Esophagus (tissue), 2 donors: ENCODE measurements at regions not wholly inside any gene's neighbourhood (a gene's known extent, or its start where the extent isn't known, plus 50 kb on each side); places are given as distances from the start of the nearest gene placed in this dataset.
"Not testable (repeated sequence)": the region's sequence is repeated elsewhere in the genome, so short reads cannot be mapped to it uniquely, and the experiment has no call there.

Experiments
- H3K27ac ChIP-seq, 2 donors: one replicate each; pipeline ENCODE4 v1.5.1; 2013; ENCODE audit warnings: low read depth in 2 of 2, mild to moderate bottlenecking in 2 of 2, inconsistent platforms in 1 of 2, low read length in 1 of 2, moderate library complexity in 1 of 2
- H3K27me3 ChIP-seq, 2 donors: one replicate each; pipeline ENCODE4 v1.6.1; 2013; ENCODE audit warnings: low read length in 2 of 2, control low read depth in 1 of 2, mild to moderate bottlenecking in 1 of 2; ENCODE audit not compliant: insufficient read depth in 2 of 2, control insufficient read depth in 1 of 2
- H3K36me3 ChIP-seq, 2 donors: one replicate each; pipeline ENCODE4 v1.6.1; 2013; ENCODE audit warnings: low read length in 1 of 2; ENCODE audit not compliant: control insufficient read depth in 2 of 2, insufficient read depth in 2 of 2
- H3K4me1 ChIP-seq, 2 donors: one replicate each; pipeline ENCODE4 v1.6.1; 2013; ENCODE audit warnings: low read length in 1 of 2; ENCODE audit not compliant: control insufficient read depth in 2 of 2, insufficient read depth in 2 of 2
- H3K4me3 ChIP-seq, 2 donors: one replicate each; pipeline ENCODE4 v1.5.1; 2013; ENCODE audit warnings: low read length in 2 of 2, mild to moderate bottlenecking in 2 of 2, low read depth in 1 of 2, moderate library complexity in 1 of 2
- H3K9me3 ChIP-seq, 2 donors: one replicate each; pipeline ENCODE4 v1.6.1; 2013; ENCODE audit warnings: mild to moderate bottlenecking in 2 of 2, low read depth in 1 of 2, low read length in 1 of 2, moderate library complexity in 1 of 2; ENCODE audit not compliant: control insufficient read depth in 2 of 2, insufficient read depth in 1 of 2
- WGBS, 2 donors: extraction: QIAGEN DNeasy Blood & Tissue Kit; methylation state at CpG; one replicate each; pipeline ENCODE4 v1.1.7; 2013; 5-methylcytosine and 5-hydroxymethylcytosine counted together
- donor health status: healthy with polysubstance abuse.
- donor health status: Bipolar disorder and iron deficiency.

DNA sequence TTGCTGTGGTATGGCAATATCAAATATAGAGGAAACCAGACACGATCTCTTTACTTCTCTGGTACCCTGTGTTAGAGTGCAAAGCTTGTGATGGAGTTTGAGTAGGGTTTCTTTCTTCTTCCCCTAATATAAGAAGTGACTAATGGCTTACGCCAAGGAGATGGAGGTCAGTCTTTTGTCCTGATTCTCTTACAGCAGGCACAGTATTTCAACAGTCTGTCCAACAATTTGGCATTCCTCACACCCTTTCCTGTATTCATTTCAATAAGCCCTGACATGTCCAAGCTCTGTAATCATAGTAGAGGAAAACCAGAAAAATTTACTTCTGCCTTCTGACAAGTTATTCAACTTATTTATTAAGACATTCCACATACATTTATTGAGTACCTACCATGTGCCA, 546.2 kb downstream of the TMEM135 start:
- H3K4me3 ChIP-seq: no peak overlapping the region
- no peaks in the 10 kb centered on the region for H3K36me3 ChIP-seq
- H3K27ac ChIP-seq: no peak overlapping the region
- WGBS, 2 donors: 59 to 60% methylated on average over 2 of the region's 2 CpGs
- H3K27me3 ChIP-seq: no peaks in the 10 kb centered on the region
- H3K4me1 ChIP-seq: no peaks in the 10 kb centered on the region
- H3K9me3 ChIP-seq: peaks cover 0 to 3% of the 10 kb centered on the region in 2 donors

DNA sequence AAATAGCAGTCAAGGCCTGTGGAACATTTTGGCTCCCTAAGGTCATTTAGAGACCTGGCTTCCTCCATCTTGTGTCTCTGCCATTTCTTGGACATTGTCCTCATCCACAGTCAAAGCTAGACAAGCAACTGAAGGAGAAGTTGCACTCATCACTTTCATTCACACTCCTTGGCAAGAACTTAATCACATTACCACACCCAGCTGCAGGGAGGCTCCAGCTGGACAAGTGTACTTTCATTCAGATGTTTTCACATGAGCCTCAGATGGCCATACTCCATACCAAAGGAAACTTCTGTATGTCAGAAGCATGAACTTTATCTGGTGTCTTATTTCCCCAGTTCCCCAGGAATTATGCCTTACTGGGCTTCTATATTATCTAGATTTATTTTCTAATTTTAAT, 537.4 kb downstream of the TMEM135 start:
- H3K9me3 ChIP-seq: no peaks in the 10 kb centered on the region
- H3K27ac ChIP-seq: no peak overlapping the region

DNA sequence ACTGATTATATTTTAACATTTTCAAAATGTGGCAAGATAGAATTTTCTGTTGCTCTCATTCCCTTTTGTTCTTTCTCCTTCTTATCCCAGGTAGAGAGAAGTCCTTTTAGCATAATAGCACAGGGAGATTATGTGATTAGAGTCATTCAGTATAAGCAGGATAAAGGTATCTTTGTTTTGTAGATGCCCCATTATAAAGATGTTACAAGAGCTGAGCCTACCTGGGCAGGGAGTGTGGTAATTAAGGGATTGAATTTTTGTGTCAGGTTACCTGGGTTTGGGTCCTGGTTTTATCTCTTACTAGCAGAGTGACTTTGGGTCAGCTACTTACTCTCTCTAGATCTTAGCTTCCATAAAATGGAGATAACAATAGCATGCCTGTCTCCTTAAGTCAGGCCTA, 536.5 kb downstream of the TMEM135 start:
- H3K27me3 ChIP-seq: no peaks in the 10 kb centered on the region
- no peak overlapping the region for H3K4me3 ChIP-seq
- no peaks in the 10 kb centered on the region for H3K4me1 ChIP-seq
- no peak overlapping the region for H3K27ac ChIP-seq
- H3K9me3 ChIP-seq: no peaks in the 10 kb centered on the region
- H3K36me3 ChIP-seq: no peaks in the 10 kb centered on the region

More for the DNA sequence above, 537.4 kb downstream of the TMEM135 start:
- no peaks in the 10 kb centered on the region for H3K4me1 ChIP-seq
- no peak overlapping the region for H3K4me3 ChIP-seq
- no peaks in the 10 kb centered on the region for H3K27me3 ChIP-seq
- H3K36me3 ChIP-seq: no peaks in the 10 kb centered on the region

DNA sequence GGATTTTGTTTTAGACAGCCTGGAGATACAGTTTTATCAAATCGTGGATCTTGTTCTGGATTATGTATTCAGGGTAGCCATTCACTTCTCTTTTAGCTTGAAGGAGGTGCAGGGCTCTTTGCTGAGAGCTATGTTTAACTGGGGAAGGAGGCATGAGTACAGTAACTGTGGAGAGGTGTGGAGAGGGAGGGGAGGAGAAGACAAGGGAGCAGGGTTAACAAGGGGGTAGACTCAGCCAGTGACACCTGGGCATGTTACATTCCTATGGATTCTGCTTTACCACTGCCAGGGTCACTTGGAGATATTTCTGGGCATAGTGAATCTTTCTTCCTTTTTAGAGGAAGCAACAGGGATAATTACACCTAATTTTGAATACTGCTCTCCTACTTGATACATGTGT, 536.0 kb downstream of the TMEM135 start:
- 56 to 57% methylated on average over 1 of the region's 1 CpG for WGBS, 2 donors
- Histone ChIP-seq H3K36me3 (no peaks in the 10 kb centered on the region), H3K27ac (no peak overlapping the region), H3K4me3 (no peak overlapping the region), H3K4me1 (no peaks in the 10 kb centered on the region), H3K27me3 (no peaks in the 10 kb centered on the region), H3K9me3 (no peaks in the 10 kb centered on the region)

DNA sequence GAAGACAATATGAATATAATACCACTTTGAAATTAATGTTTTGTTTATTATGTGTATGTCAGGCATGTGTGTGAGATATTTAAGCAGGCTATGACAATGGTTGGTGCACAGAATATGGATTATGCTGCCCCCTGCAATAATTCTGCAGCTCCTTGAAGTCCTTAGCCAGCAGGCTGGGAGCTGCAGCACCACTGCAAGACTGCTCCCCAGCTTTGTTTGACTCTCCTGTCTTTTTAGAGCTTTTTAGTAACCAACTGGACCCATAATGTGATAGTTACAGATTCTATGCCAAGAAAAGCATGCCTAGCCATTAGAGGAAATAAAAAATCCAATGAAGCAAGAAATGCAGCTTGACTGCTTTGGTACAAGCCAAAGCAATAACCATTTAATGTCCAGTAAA, 535.1 kb downstream of the TMEM135 start:
- H3K27me3 ChIP-seq: no peaks in the 10 kb centered on the region
- no peaks in the 10 kb centered on the region for H3K9me3 ChIP-seq
- no peak overlapping the region for H3K27ac ChIP-seq
- H3K4me1 ChIP-seq: no peaks in the 10 kb centered on the region
- no peaks in the 10 kb centered on the region for H3K36me3 ChIP-seq
- no peak overlapping the region for H3K4me3 ChIP-seq

DNA sequence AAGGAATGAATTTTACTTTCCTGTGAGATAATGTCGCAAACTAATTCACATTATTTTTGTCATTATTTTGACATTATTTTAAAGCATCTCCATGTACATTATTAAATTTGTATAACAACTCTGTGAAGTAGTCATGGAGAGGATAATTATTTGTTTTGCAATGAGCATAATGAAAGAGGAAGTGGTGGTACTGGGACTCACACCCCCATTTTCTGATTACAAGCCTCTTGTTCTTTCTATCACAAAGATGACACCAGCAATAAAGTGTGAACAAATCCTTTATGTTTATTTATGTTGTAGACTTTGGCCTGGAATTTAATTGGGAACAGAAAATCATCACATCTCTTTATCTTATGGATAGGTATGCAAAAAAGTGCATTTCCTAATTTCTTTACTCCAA, 522.6 kb downstream of the TMEM135 start:
- WGBS, 2 donors: 95 to 100% methylated on average over 1 of the region's 1 CpG
- Histone ChIP-seq H3K4me1 (no peaks in the 10 kb centered on the region), H3K4me3 (no peak overlapping the region), H3K27me3 (no peaks in the 10 kb centered on the region), H3K27ac (no peak overlapping the region), H3K36me3 (no peaks in the 10 kb centered on the region), H3K9me3 (peaks cover 0 to 3% of the 10 kb centered on the region in 2 donors)

DNA sequence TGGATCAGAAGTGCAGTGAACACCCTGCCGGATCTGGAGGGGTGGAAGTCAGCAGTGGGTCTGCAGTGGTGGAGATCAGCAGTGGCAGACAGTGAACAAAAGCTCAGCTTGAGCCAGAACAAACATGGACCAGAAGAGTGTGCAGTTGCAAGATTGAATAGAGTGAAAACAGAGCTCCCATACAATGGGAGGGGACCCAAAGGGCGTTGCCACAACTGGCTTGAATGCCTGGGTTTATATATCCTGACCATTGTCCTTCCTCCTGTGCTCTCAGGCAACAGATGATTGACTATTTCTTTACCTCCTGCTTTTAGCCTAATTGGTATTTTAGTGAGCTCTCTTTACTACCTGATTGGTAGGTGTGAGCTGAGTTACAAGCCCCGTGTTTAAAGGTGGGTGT, 522.1 kb downstream of the TMEM135 start:
- H3K4me1 ChIP-seq, H3K27me3 ChIP-seq, H3K36me3 ChIP-seq, H3K9me3 ChIP-seq, H3K27ac ChIP-seq, H3K4me3 ChIP-seq: not testable (repeated sequence)
- 53 to 79% methylated on average over 3 of the region's 3 CpGs for WGBS, 2 donors

DNA sequence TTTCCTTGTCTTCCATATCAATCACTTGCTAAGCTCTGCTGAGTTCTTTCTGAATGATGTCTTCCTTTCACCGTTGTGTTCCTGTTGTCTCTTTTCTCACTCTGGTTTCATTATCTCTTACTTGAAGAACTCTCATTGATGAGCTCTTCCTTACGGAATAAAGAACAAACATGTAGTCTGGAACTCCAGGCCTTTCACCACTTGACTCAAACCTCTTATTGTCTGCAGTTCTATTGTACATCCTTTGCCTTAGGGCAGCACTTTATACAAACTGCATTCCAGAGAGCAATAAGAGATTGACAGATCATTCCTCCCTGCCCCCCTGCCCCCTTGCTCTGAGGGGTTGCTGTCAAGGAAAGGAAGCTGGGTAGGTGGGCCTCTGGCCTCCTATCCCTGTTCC, 517.4 kb downstream of the TMEM135 start:
- no peaks in the 10 kb centered on the region for H3K27me3 ChIP-seq
- H3K4me1 ChIP-seq: no peaks in the 10 kb centered on the region
- H3K27ac ChIP-seq: no peak overlapping the region
- no peaks in the 10 kb centered on the region for H3K36me3 ChIP-seq
- H3K9me3 ChIP-seq: peaks cover 0 to 3% of the 10 kb centered on the region in 2 donors
- WGBS, 2 donors: 69 to 73% methylated on average over 2 of the region's 2 CpGs
- no peak overlapping the region for H3K4me3 ChIP-seq

DNA sequence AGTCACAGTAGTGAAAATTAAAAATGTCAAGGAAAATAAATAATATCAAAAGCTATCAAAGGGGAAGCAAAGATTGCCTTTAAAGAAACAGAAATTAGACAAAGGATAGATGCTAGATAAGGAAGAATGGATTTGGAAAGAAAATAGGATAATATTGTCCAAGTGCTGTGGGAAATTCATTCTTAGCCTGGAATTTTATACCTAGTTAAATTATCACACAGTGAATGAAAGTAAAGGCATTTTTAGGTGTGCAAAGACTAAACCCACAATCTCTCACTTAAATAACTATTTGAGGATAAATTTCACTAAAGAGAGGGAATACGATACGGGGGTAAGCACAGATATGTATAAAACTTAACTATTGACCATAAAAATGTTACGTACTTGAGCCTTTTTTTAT, 511.1 kb downstream of the TMEM135 start:
- H3K4me1 ChIP-seq: no peaks in the 10 kb centered on the region
- 90 to 94% methylated on average over 3 of the region's 3 CpGs for WGBS, 2 donors
- H3K27me3 ChIP-seq: no peaks in the 10 kb centered on the region
- no peak overlapping the region for H3K4me3 ChIP-seq
- H3K36me3 ChIP-seq: no peaks in the 10 kb centered on the region
- H3K27ac ChIP-seq: no peak overlapping the region
- no peaks in the 10 kb centered on the region for H3K9me3 ChIP-seq

DNA sequence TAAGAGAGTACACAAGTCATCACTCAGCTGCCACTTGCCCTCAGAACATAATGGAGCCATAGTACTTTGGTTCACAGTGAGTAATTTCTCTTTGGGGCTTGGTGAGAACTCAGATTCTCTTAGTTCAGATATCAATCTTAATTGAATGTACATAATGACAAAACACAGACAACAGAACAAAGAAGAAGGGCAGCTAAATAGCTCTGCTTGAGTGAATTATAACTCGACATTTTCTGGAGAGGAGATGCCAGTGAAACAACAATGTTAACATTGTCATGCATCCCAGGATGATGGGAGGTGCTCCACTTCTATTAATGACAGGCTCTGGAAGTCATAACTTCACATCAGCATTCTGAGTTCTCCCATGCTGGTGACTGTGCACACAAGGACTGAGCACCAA, 508.1 kb downstream of the TMEM135 start:
- no peaks in the 10 kb centered on the region for H3K36me3 ChIP-seq
- no peak overlapping the region for H3K4me3 ChIP-seq
- no peaks in the 10 kb centered on the region for H3K4me1 ChIP-seq
- H3K27ac ChIP-seq: no peak overlapping the region
- WGBS, 2 donors: 57 to 64% methylated on average over 1 of the region's 1 CpG
- H3K27me3 ChIP-seq: no peaks in the 10 kb centered on the region
- peaks cover 2 to 4% of the 10 kb centered on the region in 2 donors for H3K9me3 ChIP-seq
